ENCODE measurements at regions not wholly inside any gene's neighbourhood (a gene's known extent, or its start where the extent isn't known, plus 50 kb on each side); places are given as distances from the start of the nearest gene placed in this dataset.

- no peak overlapping the region for H3K4ac ChIP-seq (replicated peaks; ENCODE audit: insufficient read length, low read depth, low read length)
- no peak overlapping the region for H4K5ac ChIP-seq (ENCODE audit: insufficient read length, low read depth, low read length)
- H2BK5ac ChIP-seq (ENCODE audit: low read depth, low read length), result no peak overlapping the region
- H3K79me2 ChIP-seq (ENCODE audit: control insufficient read depth in 1 of 2, insufficient read depth in 2 of 2, low read length in 2 of 2), result no peaks in the 10 kb centered on the region
- H2BK12ac ChIP-seq (ENCODE audit: low read depth, low read length), result no peak overlapping the region
- H3K79me1 ChIP-seq (ENCODE audit: low read depth, low read length), result no peaks in the 10 kb centered on the region
- FAIRE-seq (no peak), DNase-seq (ENCODE audit: low read depth in 1 of 2, low spot score in 2 of 2) (no peak)
- POLR2A ChIA-PET (ENCODE audit: partially characterized antibody), result no interaction called here
- peaks cover 0 to 12% (median 9%) of the 10 kb centered on the region in 4 experiments; a peak in 5 of 7 replicates for H3K4me1 ChIP-seq (replicated peaks in 1 of 4; ENCODE audit: control insufficient read depth in 3 of 4, insufficient read depth in 4 of 4, low read length in 3 of 4)
- no peaks in the 10 kb centered on the region for H4K20me1 ChIP-seq (replicated peaks in 1 of 2; ENCODE audit: control insufficient read depth in 1 of 2, insufficient read depth in 2 of 2, low read length in 2 of 2)
- H3K4me2 ChIP-seq (ENCODE audit: insufficient read depth in 1 of 2, low read depth in 2 of 2, low read length in 2 of 2), result no peak overlapping the region
- 95% methylated on average over 1 of the region's 1 CpG; no CpG with 5 or more reads in 1 of the 2 experiments for WGBS, 2 experiments (ENCODE audit: extremely low coverage in 1 of 2, insufficient coverage in 1 of 2, insufficient read length in 1 of 2, insufficient replicate concordance in 2 of 2, low coverage in 1 of 2, low lambda C conversion rate in 2 of 2, missing lambda C conversion rate in 1 of 2)
- H3K23me2 ChIP-seq (ENCODE audit: low read depth, low read length), result no peaks in the 10 kb centered on the region; the same call in 1 of the 2 replicates
- no peak overlapping the region for H3K9ac ChIP-seq (replicated peaks in 1 of 4; ENCODE audit: extremely low read depth in 1 of 4, low read depth in 3 of 4, low read length in 3 of 4)
- H3K36me3 ChIP-seq (ENCODE audit: control insufficient read depth in 2 of 4, insufficient read depth in 4 of 4, low read length in 3 of 4), result no peaks in the 10 kb centered on the region
- H2AFZ ChIP-seq (ENCODE audit: low read length), result no peak overlapping the region
- CTCF ChIA-PET (ENCODE audit: partially characterized antibody), result no interaction called here
- no peak overlapping the region for H2AK5ac ChIP-seq (ENCODE audit: low read depth, low read length)
- no peak overlapping the region for H3K23ac ChIP-seq (ENCODE audit: insufficient read length)
- H3K9me3 ChIP-seq (ENCODE audit: insufficient read depth in 2 of 2, low read depth in 1 of 2, low read length in 1 of 2), result peaks cover 0 to 6% of the 10 kb centered on the region in 2 experiments; a peak in 1 of 4 replicates
- H3K27ac ChIP-seq (ENCODE audit: low read depth, low read length), result no peak overlapping the region
- no peak overlapping the region for H3K18ac ChIP-seq (ENCODE audit: extremely low read depth, low read length)
- no peak overlapping the region for H3K56ac ChIP-seq (replicated peaks; ENCODE audit: insufficient read length, low read depth, low read length)
- no peak for TF ChIP-seq FOSL1 (IDR thresholded peaks at IDR 0.05; ENCODE audit: insufficient read depth, low read depth, low read length)
- no peak for TF ChIP-seq TCF12 (IDR thresholded peaks at IDR 0.05; ENCODE audit: low read depth, low read length)
- no peak for TF ChIP-seq SIX5 (IDR thresholded peaks at IDR 0.05; ENCODE audit: low read depth, low read length)
- no peak overlapping the region for H2BK20ac ChIP-seq (ENCODE audit: low read length)
- no peak overlapping the region for H2BK15ac ChIP-seq (ENCODE audit: low read length)
- H3K14ac ChIP-seq (ENCODE audit: insufficient read length), result no peak overlapping the region
- H4K91ac ChIP-seq (replicated peaks; ENCODE audit: insufficient read length, low read length), result no peak overlapping the region
- no peak overlapping the region for H4K8ac ChIP-seq (ENCODE audit: extremely low read depth, insufficient read depth, low read length)
- H2BK120ac ChIP-seq (replicated peaks; ENCODE audit: low read depth, low read length), result no peak overlapping the region
- no peaks in the 10 kb centered on the region for H3K27me3 ChIP-seq (replicated peaks in 1 of 4; ENCODE audit: control insufficient read depth in 3 of 4, extremely low read depth in 1 of 4, insufficient read depth in 3 of 4, low read length in 3 of 4)
- no peak overlapping the region for H3K4me3 ChIP-seq (ENCODE audit: extremely low read depth in 1 of 4, insufficient read depth in 2 of 4, low read depth in 3 of 4, low read length in 4 of 4)
These were observed 294.0 kb upstream of the ADGRL2 start for GRCh38 chr1:81506699-81507098.

All from H1 (cell line).